HAP-1 (cell line): ENCODE measurements at regions not wholly inside any gene's neighbourhood (a gene's known extent, or its start where the extent isn't known, plus 50 kb on each side); places are given as distances from the start of the nearest gene placed in this dataset.
A peak's percentile ranks its signal among the peaks of the same experiment; 100 is the strongest.

Experiments used
- DNase-seq, 2 experiments: peaks; one replicate each; pipeline ENCODE4 v3.0.0-alpha.2; 2016 to 2020; ENCODE audit warnings: low spot score in 2 of 2
- H3K27me3 ChIP-seq: fragments of 250-450 bp; sonication (Bioruptor Pico); 2 replicates; pipeline ENCODE4 v1.5.1; 2020; ENCODE audit warnings: low read depth, mild to moderate bottlenecking, moderate library complexity
- H3K36me3 ChIP-seq: fragments of 250-450 bp; sonication (Bioruptor Pico); replicated peaks from 2 replicates; pipeline ENCODE4 v1.5.1; 2020; ENCODE audit warnings: mild to moderate bottlenecking
- H3K4me1 ChIP-seq: fragments of 250-450 bp; sonication (Bioruptor Pico); 2 replicates; pipeline ENCODE4 v1.5.1; 2020; ENCODE audit warnings: mild to moderate bottlenecking
- H3K4me3 ChIP-seq: fragments of 250-450 bp; sonication (Bioruptor Pico); 2 replicates; pipeline ENCODE4 v1.5.1; 2020; ENCODE audit warnings: mild to moderate bottlenecking, moderate library complexity
- H3K9me3 ChIP-seq: fragments of 250-450 bp; sonication (Bioruptor Pico); 2 replicates; pipeline ENCODE4 v1.5.1; 2020; ENCODE audit warnings: mild to moderate bottlenecking, moderate library complexity
- in situ Hi-C: fragments of 300-500 bp; cut with MboI; formaldehyde crosslinking; loops from 3 replicates; pipeline ENCODE4 v1.14.3; 2020; ENCODE audit warnings: low sequenced_read_pairs, inconsistent platforms, mixed read lengths

- no peak overlapping the region for H3K4me3 ChIP-seq
- no peaks in the 10 kb centered on the region for H3K36me3 ChIP-seq
- no peaks in the 10 kb centered on the region for H3K9me3 ChIP-seq
- no peaks in the 10 kb centered on the region for H3K27me3 ChIP-seq
- peaks cover 9% of the 10 kb centered on the region for H3K4me1 ChIP-seq
- no peak for DNase-seq
- in situ Hi-C loops: no loop called here
These were observed 51.0 kb upstream of the DSC1 start for GRCh38 chr18:31213641-31214040.

GRCh38 chr18:31217038-31217849, 54.6 kb upstream of the DSC1 start:
- Histone ChIP-seq H3K9me3 (no peaks in the 10 kb centered on the region), H3K27me3 (no peaks in the 10 kb centered on the region), H3K4me3 (no peak overlapping the region), H3K4me1 (no peaks in the 10 kb centered on the region), H3K36me3 (no peaks in the 10 kb centered on the region)
- in situ Hi-C loops: no loop called here
- DNase-seq: no peak

GRCh38 chr18:31218671-31219383, 56.2 kb upstream of the DSC1 start:
- no peak for DNase-seq
- Histone ChIP-seq H3K4me1 (no peaks in the 10 kb centered on the region), H3K9me3 (no peaks in the 10 kb centered on the region), H3K27me3 (no peaks in the 10 kb centered on the region), H3K36me3 (no peaks in the 10 kb centered on the region), H3K4me3 (no peak overlapping the region)
- in situ Hi-C loops: no loop called here

- Histone ChIP-seq H3K27me3 (no peaks in the 10 kb centered on the region), H3K9me3 (no peaks in the 10 kb centered on the region), H3K36me3 (no peaks in the 10 kb centered on the region), H3K4me3 (no peak overlapping the region), H3K4me1 (no peaks in the 10 kb centered on the region)
- DNase-seq: no peak
- in situ Hi-C loops: no loop called here
These were observed 56.7 kb upstream of the DSC1 start for GRCh38 chr18:31219395-31219794.

GRCh38 chr18:31223371-31223770, 60.7 kb upstream of the DSC1 start:
- no peaks in the 10 kb centered on the region for H3K27me3 ChIP-seq
- H3K36me3 ChIP-seq: no peaks in the 10 kb centered on the region
- in situ Hi-C loops: no loop called here
- no peak overlapping the region for H3K4me3 ChIP-seq
- no peak for DNase-seq
- H3K4me1 ChIP-seq: peaks cover 11% of the 10 kb centered on the region
- H3K9me3 ChIP-seq: no peaks in the 10 kb centered on the region

- Histone ChIP-seq H3K36me3 (no peaks in the 10 kb centered on the region), H3K4me3 (no peak overlapping the region), H3K9me3 (no peaks in the 10 kb centered on the region), H3K27me3 (no peaks in the 10 kb centered on the region), H3K4me1 (peaks cover 11% of the 10 kb centered on the region)
- peak; percentile 52 to 57 for DNase-seq
- in situ Hi-C loops: no loop called here
These were observed 63.0 kb upstream of the DSC1 start for GRCh38 chr18:31225668-31226067.

- no peaks in the 10 kb centered on the region for H3K36me3 ChIP-seq
- no peak for DNase-seq
- H3K27me3 ChIP-seq: no peaks in the 10 kb centered on the region
- peaks cover 11% of the 10 kb centered on the region for H3K4me1 ChIP-seq
- no peaks in the 10 kb centered on the region for H3K9me3 ChIP-seq
- no peak overlapping the region for H3K4me3 ChIP-seq
- in situ Hi-C loops: no loop called here
These were observed 65.0 kb upstream of the DSC1 start for GRCh38 chr18:31227497-31228229.

GRCh38 chr18:31229829-31230228, 67.2 kb upstream of the DSC1 start:
- H3K4me1 ChIP-seq: peaks cover 11% of the 10 kb centered on the region
- no peaks in the 10 kb centered on the region for H3K27me3 ChIP-seq
- no peaks in the 10 kb centered on the region for H3K9me3 ChIP-seq
- no peaks in the 10 kb centered on the region for H3K36me3 ChIP-seq
- H3K4me3 ChIP-seq: no peak overlapping the region
- DNase-seq: no peak
- in situ Hi-C loops: no loop called here

GRCh38 chr18:31230495-31230894, 67.8 kb upstream of the DSC1 start:
- DNase-seq: no peak
- in situ Hi-C loops: no loop called here

GRCh38 chr18:31232013-31232412, 69.4 kb upstream of the DSC1 start:
- DNase-seq: no peak
- H3K27me3 ChIP-seq: no peaks in the 10 kb centered on the region
- H3K4me3 ChIP-seq: no peak overlapping the region
- H3K9me3 ChIP-seq: no peaks in the 10 kb centered on the region
- no peaks in the 10 kb centered on the region for H3K36me3 ChIP-seq
- no peaks in the 10 kb centered on the region for H3K4me1 ChIP-seq
- in situ Hi-C loops: no loop called here

More at GRCh38 chr18:31230495-31230894, 67.8 kb upstream of the DSC1 start:
- Histone ChIP-seq H3K27me3 (no peaks in the 10 kb centered on the region), H3K4me1 (peaks cover 5% of the 10 kb centered on the region; the same call in 1 of the 2 replicates), H3K4me3 (no peak overlapping the region), H3K36me3 (no peaks in the 10 kb centered on the region), H3K9me3 (no peaks in the 10 kb centered on the region)

GRCh38 chr18:31232775-31233424, 70.2 kb upstream of the DSC1 start:
- Histone ChIP-seq H3K4me1 (no peaks in the 10 kb centered on the region), H3K27me3 (no peaks in the 10 kb centered on the region), H3K36me3 (no peaks in the 10 kb centered on the region), H3K4me3 (no peak overlapping the region), H3K9me3 (no peaks in the 10 kb centered on the region)
- in situ Hi-C loops: no loop called here
- DNase-seq: no peak

GRCh38 chr18:31233621-31234275, 71.1 kb upstream of the DSC1 start:
- no peak overlapping the region for H3K4me3 ChIP-seq
- no peaks in the 10 kb centered on the region for H3K4me1 ChIP-seq
- H3K9me3 ChIP-seq: no peaks in the 10 kb centered on the region
- no peaks in the 10 kb centered on the region for H3K36me3 ChIP-seq
- H3K27me3 ChIP-seq: no peaks in the 10 kb centered on the region
- in situ Hi-C loops: no loop called here
- no peak for DNase-seq

GRCh38 chr18:31235856-31236255, 73.2 kb upstream of the DSC1 start:
- H3K27me3 ChIP-seq: no peaks in the 10 kb centered on the region
- no peak overlapping the region for H3K4me3 ChIP-seq
- no peak for DNase-seq
- no peaks in the 10 kb centered on the region for H3K36me3 ChIP-seq
- no peaks in the 10 kb centered on the region for H3K4me1 ChIP-seq
- in situ Hi-C loops: no loop called here
- H3K9me3 ChIP-seq: no peaks in the 10 kb centered on the region
